IMR-90 (cell line): ENCODE measurements at regions not wholly inside any gene's neighbourhood (a gene's known extent, or its start where the extent isn't known, plus 50 kb on each side); places are given as distances from the start of the nearest gene placed in this dataset.

Experiments used
- CHD1 ChIP-seq: IDR thresholded peaks from 2 replicates; pipeline ENCODE4 v1.6.1; 2012; ENCODE audit warnings: low read depth, low read length, improper control_type of control experiment
- MAZ ChIP-seq: IDR thresholded peaks from 2 replicates; pipeline ENCODE4 v1.6.1; 2012; ENCODE audit warnings: low read depth, mild to moderate bottlenecking, low read length, improper control_type of control experiment, moderate library complexity, borderline replicate concordance
- MXI1 ChIP-seq: IDR thresholded peaks from 2 replicates; pipeline ENCODE4 v1.6.1; 2012; ENCODE audit warnings: low read depth, mild to moderate bottlenecking, low read length, moderate library complexity, borderline replicate concordance
- NFE2L2 ChIP-seq: fragments of 150-350 bp; IDR thresholded peaks from 2 replicates; pipeline ENCODE4 v1.6.1; 2016; ENCODE audit warnings: low read depth, mild to moderate bottlenecking, low read length
- POLR2A ChIP-seq: IDR thresholded peaks from 2 replicates; pipeline ENCODE4 v1.6.1; 2012; ENCODE audit warnings: mild to moderate bottlenecking, low read depth, low read length
- RAD21 ChIP-seq: IDR thresholded peaks from 2 replicates; pipeline ENCODE4 v1.6.1; 2012; ENCODE audit warnings: low read length, improper control_type of control experiment
- RCOR1 ChIP-seq: IDR thresholded peaks from 2 replicates; pipeline ENCODE4 v1.6.1; 2012; ENCODE audit warnings: mild to moderate bottlenecking, low read length, improper control_type of control experiment; ENCODE audit not compliant: insufficient replicate concordance
- TF ChIP-seq, protein P1 (sequence below): conservative IDR thresholded peaks from 2 replicates; pipeline ENCODE4 v1.5.1; 2012; ENCODE audit warnings: mild to moderate bottlenecking, low read depth, low read length, improper control_type of control experiment

DNA sequence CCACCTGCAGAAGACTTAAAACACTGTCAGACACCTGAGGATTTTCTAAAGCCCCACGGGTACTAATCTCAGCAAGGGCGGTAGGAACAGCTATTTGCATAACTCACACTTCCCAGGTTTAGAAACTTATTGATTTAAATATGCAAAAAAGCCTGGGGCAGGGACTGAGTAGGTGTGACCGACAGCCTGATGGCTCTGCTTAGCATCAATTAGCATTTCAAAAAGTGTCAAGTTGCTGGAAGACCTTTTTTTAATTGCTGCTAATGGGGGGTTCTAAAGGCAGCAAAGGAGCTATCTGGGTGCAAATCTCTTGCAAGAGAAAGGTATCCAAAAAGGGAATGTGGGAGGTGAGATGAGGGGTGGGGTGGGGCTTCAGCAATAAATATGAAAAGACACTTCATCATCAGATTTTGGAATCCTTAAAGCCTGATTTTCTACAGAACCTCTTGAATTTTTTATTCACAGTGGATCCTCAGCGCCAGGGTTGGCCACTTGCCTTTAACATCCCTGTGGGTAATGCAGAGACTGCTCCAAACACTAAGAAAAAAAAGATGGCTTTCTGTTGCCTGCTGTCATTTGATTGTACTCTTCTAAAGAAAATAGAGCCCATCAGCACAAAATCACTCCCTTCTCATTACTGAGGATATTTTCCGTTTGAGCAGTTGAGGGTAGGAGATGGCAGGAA lies 121.1 kb upstream of the RMP24 start:
- TF ChIP-seq, protein P1, sequence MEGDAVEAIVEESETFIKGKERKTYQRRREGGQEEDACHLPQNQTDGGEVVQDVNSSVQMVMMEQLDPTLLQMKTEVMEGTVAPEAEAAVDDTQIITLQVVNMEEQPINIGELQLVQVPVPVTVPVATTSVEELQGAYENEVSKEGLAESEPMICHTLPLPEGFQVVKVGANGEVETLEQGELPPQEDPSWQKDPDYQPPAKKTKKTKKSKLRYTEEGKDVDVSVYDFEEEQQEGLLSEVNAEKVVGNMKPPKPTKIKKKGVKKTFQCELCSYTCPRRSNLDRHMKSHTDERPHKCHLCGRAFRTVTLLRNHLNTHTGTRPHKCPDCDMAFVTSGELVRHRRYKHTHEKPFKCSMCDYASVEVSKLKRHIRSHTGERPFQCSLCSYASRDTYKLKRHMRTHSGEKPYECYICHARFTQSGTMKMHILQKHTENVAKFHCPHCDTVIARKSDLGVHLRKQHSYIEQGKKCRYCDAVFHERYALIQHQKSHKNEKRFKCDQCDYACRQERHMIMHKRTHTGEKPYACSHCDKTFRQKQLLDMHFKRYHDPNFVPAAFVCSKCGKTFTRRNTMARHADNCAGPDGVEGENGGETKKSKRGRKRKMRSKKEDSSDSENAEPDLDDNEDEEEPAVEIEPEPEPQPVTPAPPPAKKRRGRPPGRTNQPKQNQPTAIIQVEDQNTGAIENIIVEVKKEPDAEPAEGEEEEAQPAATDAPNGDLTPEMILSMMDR = no peak
- no peak for TF ChIP-seq MAZ
- TF ChIP-seq POLR2A = no peak
- no peak for TF ChIP-seq RAD21
- no peak for TF ChIP-seq MXI1
- TF ChIP-seq RCOR1 = no peak
- TF ChIP-seq CHD1 = no peak
- TF ChIP-seq NFE2L2 = no peak
